H9 (cell line): ENCODE measurements at regions not wholly inside any gene's neighbourhood (a gene's known extent, or its start where the extent isn't known, plus 50 kb on each side); places are given as distances from the start of the nearest gene placed in this dataset.

Source experiments
- DNase-seq: peaks from one replicate; pipeline ENCODE4 v3.0.0-alpha.2; 2017
- H2AFZ ChIP-seq: one replicate; pipeline ENCODE4 v1.6.1; 2013; ENCODE audit warnings: mild to moderate bottlenecking, low read length, control low read depth, moderate library complexity
- H2AK5ac ChIP-seq: 2 replicates; pipeline ENCODE4 v1.6.1; 2013; ENCODE audit warnings: low read length, control low read depth, mixed read lengths; ENCODE audit not compliant: insufficient read length
- H2BK120ac ChIP-seq: one replicate; pipeline ENCODE4 v1.6.1; 2013; ENCODE audit warnings: low read depth, mild to moderate bottlenecking, low read length, control low read depth, inconsistent platforms; ENCODE audit not compliant: poor library complexity, severe bottlenecking
- H2BK12ac ChIP-seq: 2 replicates; pipeline ENCODE4 v1.6.1; 2013; ENCODE audit warnings: low read length, control low read depth, mixed read lengths, low read depth; ENCODE audit not compliant: insufficient read length
- H2BK15ac ChIP-seq: 2 replicates; pipeline ENCODE4 v1.6.1; 2013; ENCODE audit warnings: low read depth, low read length, control low read depth
- H2BK20ac ChIP-seq: one replicate; pipeline ENCODE4 v1.6.1; 2013; ENCODE audit warnings: low read depth, mild to moderate bottlenecking, low read length, control low read depth, inconsistent platforms; ENCODE audit not compliant: poor library complexity, severe bottlenecking
- H2BK5ac ChIP-seq: 2 replicates; pipeline ENCODE4 v1.6.1; 2013; ENCODE audit warnings: low read length, control low read depth, mixed read lengths; ENCODE audit not compliant: insufficient read length
- H3K14ac ChIP-seq: 2 replicates; pipeline ENCODE4 v1.6.1; 2013; ENCODE audit warnings: low read length, control low read depth; ENCODE audit not compliant: insufficient read depth
- H3K18ac ChIP-seq: 2 replicates; pipeline ENCODE4 v1.6.1; 2013; ENCODE audit warnings: low read depth, mild to moderate bottlenecking, mixed read lengths, low read length, control low read depth; ENCODE audit not compliant: insufficient read length
- H3K23ac ChIP-seq: 2 replicates; pipeline ENCODE4 v1.6.1; 2013; ENCODE audit warnings: low read length, control low read depth, mixed read lengths, low read depth; ENCODE audit not compliant: insufficient read length
- H3K23me2 ChIP-seq: 2 replicates; pipeline ENCODE4 v1.6.1; 2013; ENCODE audit warnings: low read depth, mild to moderate bottlenecking, mixed read lengths, low read length, control low read depth; ENCODE audit not compliant: insufficient read length, poor library complexity, severe bottlenecking
- H3K27ac ChIP-seq: 2 replicates; pipeline ENCODE4 v1.5.1; 2013; ENCODE audit warnings: low read length, control low read depth, mixed read lengths, low read depth; ENCODE audit not compliant: insufficient read length
- H3K27me3 ChIP-seq: 2 replicates; pipeline ENCODE4 v1.6.1; 2013; ENCODE audit warnings: low read length, control low read depth, inconsistent platforms; ENCODE audit not compliant: insufficient read depth
- H3K4ac ChIP-seq: 2 replicates; pipeline ENCODE4 v1.6.1; 2013; ENCODE audit warnings: low read depth, mild to moderate bottlenecking, control low read depth, inconsistent platforms, low read length, moderate library complexity
- H3K4me1 ChIP-seq: 2 replicates; pipeline ENCODE4 v1.6.1; 2013; ENCODE audit warnings: low read length, control low read depth, inconsistent platforms; ENCODE audit not compliant: insufficient read depth
- H3K4me2 ChIP-seq: 2 replicates; pipeline ENCODE4 v1.6.1; 2013; ENCODE audit warnings: low read length, control low read depth, mixed read lengths; ENCODE audit not compliant: insufficient read length, insufficient read depth
- H3K56ac ChIP-seq: 2 replicates; pipeline ENCODE4 v1.6.1; 2013; ENCODE audit warnings: low read depth, mild to moderate bottlenecking, mixed read lengths, low read length, control low read depth; ENCODE audit not compliant: insufficient read length
- H3K79me1 ChIP-seq: 2 replicates; pipeline ENCODE4 v1.6.1; 2013; ENCODE audit warnings: low read depth, mild to moderate bottlenecking, moderate library complexity, low read length, control low read depth, inconsistent platforms; ENCODE audit not compliant: insufficient read depth, poor library complexity, severe bottlenecking
- H3K79me2 ChIP-seq: 2 replicates; pipeline ENCODE4 v1.6.1; 2013; ENCODE audit warnings: low read length, control low read depth, inconsistent platforms; ENCODE audit not compliant: insufficient read depth
- H3K9ac ChIP-seq: 2 replicates; pipeline ENCODE4 v1.6.1; 2013; ENCODE audit warnings: low read length, control low read depth, mixed read lengths; ENCODE audit not compliant: insufficient read length; ENCODE audit errors: extremely low read depth
- H3K9me3 ChIP-seq: one replicate; pipeline ENCODE4 v1.6.1; 2013; ENCODE audit warnings: low read depth, low read length, inconsistent platforms; ENCODE audit not compliant: control insufficient read depth
- H3T11ph ChIP-seq: one replicate; pipeline ENCODE4 v1.6.1; 2013; ENCODE audit warnings: mild to moderate bottlenecking, low read length, control low read depth, inconsistent platforms
- H4K20me1 ChIP-seq: one replicate; pipeline ENCODE4 v1.6.1; 2013; ENCODE audit not compliant: control insufficient read depth, insufficient read length, insufficient read depth
- H4K5ac ChIP-seq: 2 replicates; pipeline ENCODE4 v1.6.1; 2013; ENCODE audit warnings: low read depth, mild to moderate bottlenecking, mixed read lengths, low read length, control low read depth; ENCODE audit not compliant: insufficient read length
- H4K8ac ChIP-seq: replicated peaks from 2 replicates; pipeline ENCODE4 v1.6.1; 2013; ENCODE audit warnings: low read length, control low read depth, mixed read lengths, low read depth; ENCODE audit not compliant: insufficient read length
- H4K91ac ChIP-seq: 2 replicates; pipeline ENCODE4 v1.6.1; 2013; ENCODE audit warnings: low read depth, mild to moderate bottlenecking, moderate library complexity, mixed read lengths, low read length, control low read depth; ENCODE audit not compliant: insufficient read length
- H3K27ac Mint-ChIP-seq, 3 experiments: 2 replicates in 2 of 3; 3 replicates in 1 of 3; pipeline ENCODE4 v1.8.0; 2020 to 2021; ENCODE audit warnings: mixed read lengths in 3 of 3, mild to moderate bottlenecking in 1 of 3, moderate library complexity in 1 of 3
- H3K27me3 Mint-ChIP-seq: 2 replicates; pipeline ENCODE4 v1.8.0; 2021; ENCODE audit warnings: low read depth, mild to moderate bottlenecking, moderate library complexity, mixed read lengths
- H3K36me3 Mint-ChIP-seq, 3 experiments: 2 replicates in 2 of 3; 3 replicates in 1 of 3; pipeline ENCODE4 v1.8.0; 2020 to 2021; ENCODE audit warnings: low read depth in 3 of 3, mixed read lengths in 3 of 3; ENCODE audit not compliant: insufficient read depth in 1 of 3
- H3K4me1 Mint-ChIP-seq, 2 experiments: 2 replicates each; pipeline ENCODE4 v1.8.0; 2020; ENCODE audit warnings: mixed read lengths in 2 of 2
- H3K4me3 Mint-ChIP-seq, 2 experiments: 2 replicates in 1 of 2; 3 replicates in 1 of 2; pipeline ENCODE4 v1.8.0; 2020 to 2021; ENCODE audit warnings: mild to moderate bottlenecking in 2 of 2, mixed read lengths in 2 of 2, moderate library complexity in 1 of 2
- H3K9me3 Mint-ChIP-seq, 2 experiments: 2 replicates in 1 of 2; 3 replicates in 1 of 2; pipeline ENCODE4 v1.8.0; 2020; ENCODE audit warnings: mild to moderate bottlenecking in 2 of 2, mixed read lengths in 2 of 2, moderate library complexity in 1 of 2
- CTCF ChIP-seq: fragments of 200-600 bp; sonication (generic); conservative IDR thresholded peaks from 3 replicates; pipeline ENCODE4 v1.8.0; 2021; ENCODE audit warnings: antibody characterized with exemption, mild to moderate bottlenecking
- WGBS: extraction: QIAGEN DNeasy Blood & Tissue Kit; methylation state at CpG from one replicate; pipeline ENCODE4 v1.1.7; 2013; ENCODE audit warnings: missing lambda C conversion rate, low lambda C conversion rate, mixed read lengths; ENCODE audit not compliant: insufficient read length; ENCODE audit errors: extremely low coverage; 5-methylcytosine and 5-hydroxymethylcytosine counted together

- H3K14ac ChIP-seq, result no peak overlapping the region
- Mint-ChIP-seq H3K36me3 (no peaks in the 10 kb centered on the region), H3K9me3 (no peaks in the 10 kb centered on the region), H3K27me3 (no peaks in the 10 kb centered on the region), H3K4me3 (no peak overlapping the region), H3K27ac (peak overlapping the region in 1 of 3 experiments; percentile 57; a peak in 1 of 7 replicates), H3K4me1 (no peaks in the 10 kb centered on the region)
- no peak overlapping the region for H2AFZ ChIP-seq
- no peak overlapping the region for H2BK15ac ChIP-seq
- TF ChIP-seq CTCF, result no peak
- H3K27me3 ChIP-seq, result no peaks in the 10 kb centered on the region
- no peak overlapping the region for H4K91ac ChIP-seq
- no peak overlapping the region for H2BK5ac ChIP-seq
- H3K9me3 ChIP-seq, result no peaks in the 10 kb centered on the region
- H3K4me2 ChIP-seq, result no peak overlapping the region
- no CpG with 5 or more reads among the region's 12 CpGs for WGBS
- no peak overlapping the region for H3K18ac ChIP-seq
- no peaks in the 10 kb centered on the region for H3K79me2 ChIP-seq
- H3K56ac ChIP-seq, result no peak overlapping the region
- no peak overlapping the region for H3K23ac ChIP-seq
- H3K27ac ChIP-seq, result no peak overlapping the region
- no peak overlapping the region for H3T11ph ChIP-seq
- H2BK20ac ChIP-seq, result no peak overlapping the region
- no peak overlapping the region for H3K9ac ChIP-seq
- no peaks in the 10 kb centered on the region for H3K4me1 ChIP-seq
- no peak for DNase-seq
- H3K79me1 ChIP-seq, result no peaks in the 10 kb centered on the region
- no peak overlapping the region for H2BK120ac ChIP-seq
- H2AK5ac ChIP-seq, result no peak overlapping the region
- H4K8ac ChIP-seq, result no peak overlapping the region
- no peak overlapping the region for H2BK12ac ChIP-seq
- H3K4ac ChIP-seq, result no peak overlapping the region
- no peaks in the 10 kb centered on the region for H3K23me2 ChIP-seq
- H4K5ac ChIP-seq, result no peak overlapping the region
- no peaks in the 10 kb centered on the region for H4K20me1 ChIP-seq
These were observed 327.0 kb downstream of the ZNF516 start for GRCh38 chr18:76167845-76168621.
